Panc1 (cell line): ENCODE measurements at regions not wholly inside any gene's neighbourhood (a gene's known extent, or its start where the extent isn't known, plus 50 kb on each side); places are given as distances from the start of the nearest gene placed in this dataset.

Source experiments
- ATAC-seq: fragments of 200-7000 bp; cut with Tn5 transposase; 2 replicates; pipeline ENCODE4 v1.9.1; 2020; ENCODE audit warnings: mild to moderate bottlenecking, moderate library complexity
- BruUV-seq: library from RNA; stranded (reverse); fragments of 400-500 nt; replicated peaks from 2 replicates; lab custom pipeline; 2021; lab: Mats Ljungman, UMichigan
- CTCF ChIA-PET: fragments of 300-600 bp; sonication (Branson Sonifier 250); formaldehyde crosslinking; loops from one replicate; lab custom pipeline; 2022; ENCODE audit warnings: antibody characterized with exemption; lab: Charles Lee
- POLR2A ChIA-PET: fragments of 300-600 bp; sonication (Branson Sonifier 250); formaldehyde crosslinking; loops from one replicate; lab custom pipeline; 2022; ENCODE audit warnings: antibody characterized with exemption; lab: Charles Lee
- DNase-seq: peaks from one replicate; pipeline ENCODE4 v3.0.0-alpha.2; 2010; ENCODE audit warnings: low read depth, low spot score
- H3K27ac ChIP-seq: 2 replicates; pipeline ENCODE4 v1.5.1; 2011; ENCODE audit warnings: mild to moderate bottlenecking, low read length, inconsistent platforms
- H3K27me3 ChIP-seq: fragments of 200-500 bp; sonication (Bioruptor generic); 2 replicates; pipeline ENCODE4 v1.6.0; 2014; ENCODE audit warnings: low read length, inconsistent platforms; ENCODE audit not compliant: control insufficient read depth, insufficient read depth
- H3K36me3 ChIP-seq: fragments of 200-500 bp; sonication (Bioruptor generic); 2 replicates; pipeline ENCODE4 v1.5.1; 2014; ENCODE audit warnings: inconsistent platforms, mild to moderate bottlenecking, low read length, moderate library complexity; ENCODE audit not compliant: control insufficient read depth, insufficient read depth
- H3K4me1 ChIP-seq: 2 replicates; pipeline ENCODE4 v1.5.1; 2011; ENCODE audit warnings: inconsistent platforms, mild to moderate bottlenecking, low read length, moderate library complexity; ENCODE audit not compliant: control insufficient read depth, insufficient read depth
- H3K4me3 ChIP-seq, 2 experiments: 2 replicates each; pipeline ENCODE4 v1.5.1; 2011 to 2012; ENCODE audit warnings: low read depth in 2 of 2, low read length in 2 of 2, mild to moderate bottlenecking in 2 of 2, inconsistent platforms in 1 of 2, moderate library complexity in 1 of 2
- H3K9me3 ChIP-seq: fragments of 200-500 bp; sonication (Bioruptor generic); 2 replicates; pipeline ENCODE4 v1.5.1; 2014; ENCODE audit warnings: low read depth, mild to moderate bottlenecking, inconsistent platforms, low read length, moderate library complexity; ENCODE audit not compliant: control insufficient read depth, insufficient read depth
- CTCF ChIP-seq: fragments of 450-650 bp; IDR thresholded peaks from 2 replicates; pipeline ENCODE4 v1.5.1; 2017; ENCODE audit warnings: mild to moderate bottlenecking
- POLR2AphosphoS5 ChIP-seq: IDR thresholded peaks from 2 replicates; pipeline ENCODE4 v1.6.1; 2012; ENCODE audit warnings: mild to moderate bottlenecking, low read depth, low read length, moderate library complexity
- REST ChIP-seq, 2 experiments: IDR thresholded peaks; 2 replicates each; pipeline ENCODE4 v1.6.1; 2011 to 2012; ENCODE audit warnings: low read depth in 2 of 2, control low read depth in 1 of 2, low read length in 1 of 2, mild to moderate bottlenecking in 1 of 2, moderate library complexity in 1 of 2; ENCODE audit not compliant: insufficient read depth in 1 of 2
- SIN3A ChIP-seq: IDR thresholded peaks from 2 replicates; pipeline ENCODE4 v1.6.1; 2012; ENCODE audit warnings: low read depth, mild to moderate bottlenecking, low read length, moderate library complexity, borderline replicate concordance; ENCODE audit not compliant: insufficient read depth
- TCF7L2 ChIP-seq: IDR thresholded peaks from 2 replicates; pipeline ENCODE4 v1.6.1; 2011; ENCODE audit warnings: mild to moderate bottlenecking, low read depth, low read length, inconsistent platforms
- in situ Hi-C: cut with HindIII; loops from 2 replicates; pipeline ENCODE4 v1.10.0; 2016; ENCODE audit warnings: low sequenced_read_pairs, low pct_unique_long_range_greater_than_20kb
- intact Hi-C: fragments of 100-400 bp; cut with micrococcal nuclease; formaldehyde crosslinking; loops from one replicate; pipeline ENCODE4 v1.10.0; 2022; ENCODE audit not compliant: unreplicated experiment

GRCh38 chr3:117170094-117170493 is 460.5 kb downstream of the TUSC7 start:
- no peak for TF ChIP-seq REST (IDR thresholded peaks at IDR 0.05; ENCODE audit: insufficient read depth in 1 of 2, low read depth in 2 of 2, low read length in 1 of 2)
- TF ChIP-seq POLR2AphosphoS5, result no peak
- TF ChIP-seq CTCF, result no peak
- no peak for TF ChIP-seq SIN3A
- no peak for TF ChIP-seq TCF7L2
- Histone ChIP-seq H3K4me3 (no peak overlapping the region), H3K4me1 (no peaks in the 10 kb centered on the region), H3K9me3 (no peaks in the 10 kb centered on the region), H3K27me3 (no peaks in the 10 kb centered on the region), H3K27ac (no peak overlapping the region), H3K36me3 (no peaks in the 10 kb centered on the region)
- BruUV-seq, result no TSS peak
- CTCF ChIA-PET, result no interaction called here
- in situ Hi-C loops, result no loop called here
- POLR2A ChIA-PET, result no interaction called here
- ATAC-seq, result no peak
- DNase-seq, result no peak
- intact Hi-C loops, result no loop called here

GRCh38 chr3:117171124-117171523 is 461.5 kb downstream of the TUSC7 start:
- Histone ChIP-seq H3K36me3 (no peaks in the 10 kb centered on the region), H3K9me3 (no peaks in the 10 kb centered on the region), H3K27ac (no peak overlapping the region), H3K4me1 (no peaks in the 10 kb centered on the region), H3K27me3 (no peaks in the 10 kb centered on the region), H3K4me3 (no peak overlapping the region)
- CTCF ChIA-PET, result no interaction called here
- TF ChIP-seq REST (IDR thresholded peaks at IDR 0.05; ENCODE audit: insufficient read depth in 1 of 2, low read depth in 2 of 2, low read length in 1 of 2) (no peak), SIN3A (no peak), CTCF (no peak)
- ATAC-seq, result no peak
- in situ Hi-C loops (no loop called here), intact Hi-C loops (no loop called here)
- no TSS peak for BruUV-seq
- no peak for DNase-seq
- POLR2A ChIA-PET, result no interaction called here
